ENCODE measurements at regions not wholly inside any gene's neighbourhood (a gene's known extent, or its start where the extent isn't known, plus 50 kb on each side); places are given as distances from the start of the nearest gene placed in this dataset.

DNA sequence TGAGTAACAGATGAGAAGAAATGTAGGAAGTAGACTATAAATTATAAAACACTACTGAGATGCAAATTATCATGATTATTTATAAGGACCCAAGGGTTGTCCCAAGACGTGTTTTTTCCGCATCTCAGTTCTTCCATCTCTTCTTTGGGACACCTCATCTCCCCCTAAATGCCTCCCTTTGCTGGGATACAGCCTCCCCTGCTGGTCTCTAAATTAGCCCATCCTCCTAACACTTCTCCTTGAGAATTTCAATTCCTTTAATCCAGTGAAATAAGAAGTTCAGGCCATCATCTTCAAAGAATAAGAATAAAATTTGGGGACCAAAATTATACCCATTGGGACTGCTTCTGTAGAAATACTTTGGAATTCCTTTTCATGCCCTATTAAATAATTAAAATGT lies 667.0 kb downstream of the BCL11B start:
- TF ChIP-seq RAD21 (conservative IDR thresholded peaks at IDR 0.05) (no peak), POLR2AphosphoS5 (IDR thresholded peaks at IDR 0.05) (no peak), EP300 (conservative IDR thresholded peaks at IDR 0.05; ENCODE audit: poor library complexity, severe bottlenecking) (no peak), EZH2 (IDR thresholded peaks at IDR 0.05; ENCODE audit: borderline replicate concordance, insufficient read depth, low read length, poor library complexity, severe bottlenecking) (no peak), CTCF (IDR thresholded peaks at IDR 0.05; ENCODE audit: poor library complexity, severe bottlenecking) (no peak), TAF1 (IDR thresholded peaks at IDR 0.05; ENCODE audit: low read depth) (no peak), SMC3 (conservative IDR thresholded peaks at IDR 0.05; ENCODE audit: poor library complexity) (no peak), MXI1 (conservative IDR thresholded peaks at IDR 0.05; ENCODE audit: poor library complexity, severe bottlenecking) (no peak)
- TF ChIP-seq, protein P1, sequence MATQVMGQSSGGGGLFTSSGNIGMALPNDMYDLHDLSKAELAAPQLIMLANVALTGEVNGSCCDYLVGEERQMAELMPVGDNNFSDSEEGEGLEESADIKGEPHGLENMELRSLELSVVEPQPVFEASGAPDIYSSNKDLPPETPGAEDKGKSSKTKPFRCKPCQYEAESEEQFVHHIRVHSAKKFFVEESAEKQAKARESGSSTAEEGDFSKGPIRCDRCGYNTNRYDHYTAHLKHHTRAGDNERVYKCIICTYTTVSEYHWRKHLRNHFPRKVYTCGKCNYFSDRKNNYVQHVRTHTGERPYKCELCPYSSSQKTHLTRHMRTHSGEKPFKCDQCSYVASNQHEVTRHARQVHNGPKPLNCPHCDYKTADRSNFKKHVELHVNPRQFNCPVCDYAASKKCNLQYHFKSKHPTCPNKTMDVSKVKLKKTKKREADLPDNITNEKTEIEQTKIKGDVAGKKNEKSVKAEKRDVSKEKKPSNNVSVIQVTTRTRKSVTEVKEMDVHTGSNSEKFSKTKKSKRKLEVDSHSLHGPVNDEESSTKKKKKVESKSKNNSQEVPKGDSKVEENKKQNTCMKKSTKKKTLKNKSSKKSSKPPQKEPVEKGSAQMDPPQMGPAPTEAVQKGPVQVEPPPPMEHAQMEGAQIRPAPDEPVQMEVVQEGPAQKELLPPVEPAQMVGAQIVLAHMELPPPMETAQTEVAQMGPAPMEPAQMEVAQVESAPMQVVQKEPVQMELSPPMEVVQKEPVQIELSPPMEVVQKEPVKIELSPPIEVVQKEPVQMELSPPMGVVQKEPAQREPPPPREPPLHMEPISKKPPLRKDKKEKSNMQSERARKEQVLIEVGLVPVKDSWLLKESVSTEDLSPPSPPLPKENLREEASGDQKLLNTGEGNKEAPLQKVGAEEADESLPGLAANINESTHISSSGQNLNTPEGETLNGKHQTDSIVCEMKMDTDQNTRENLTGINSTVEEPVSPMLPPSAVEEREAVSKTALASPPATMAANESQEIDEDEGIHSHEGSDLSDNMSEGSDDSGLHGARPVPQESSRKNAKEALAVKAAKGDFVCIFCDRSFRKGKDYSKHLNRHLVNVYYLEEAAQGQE (IDR thresholded peaks at IDR 0.05; ENCODE audit: borderline replicate concordance) = no peak
- no peaks in the 10 kb centered on the region for H3K9me3 ChIP-seq (ENCODE audit: low read length)
- H4K20me1 ChIP-seq (ENCODE audit: insufficient read depth) = no peaks in the 10 kb centered on the region

GRCh38 chr14:98606041-98606640 lies 665.9 kb downstream of the BCL11B start:
- H3K4me2 ChIP-seq (ENCODE audit: low read length) = no peak overlapping the region
- H3K4me3 ChIP-seq (ENCODE audit: low read length) = no peak overlapping the region
- H3K79me2 ChIP-seq (replicated peaks; ENCODE audit: insufficient read depth, low read length) = no peaks in the 10 kb centered on the region
- no peaks in the 10 kb centered on the region for H3K9me2 ChIP-seq (ENCODE audit: insufficient read depth, low read length)
- H3K27me3 ChIP-seq (ENCODE audit: insufficient read depth, low read depth, low read length) = no peaks in the 10 kb centered on the region
- H4K20me1 ChIP-seq (ENCODE audit: insufficient read depth) = no peaks in the 10 kb centered on the region
- no peaks in the 10 kb centered on the region for H3F3A ChIP-seq (ENCODE audit: insufficient read depth, low read length, poor library complexity, severe bottlenecking)
- no peak overlapping the region for H3K27ac ChIP-seq (ENCODE audit: low read length)
- H2AFZ ChIP-seq (ENCODE audit: low read depth, low read length) = no peak overlapping the region
- TF ChIP-seq, protein P1 (IDR thresholded peaks at IDR 0.05; ENCODE audit: borderline replicate concordance) = no peak
- TF ChIP-seq SMC3 (conservative IDR thresholded peaks at IDR 0.05; ENCODE audit: poor library complexity) = no peak
- TF ChIP-seq EZH2 (IDR thresholded peaks at IDR 0.05; ENCODE audit: borderline replicate concordance, insufficient read depth, low read length, poor library complexity, severe bottlenecking) = no peak
- TF ChIP-seq MXI1 (conservative IDR thresholded peaks at IDR 0.05; ENCODE audit: poor library complexity, severe bottlenecking) = no peak
- no peak for TF ChIP-seq RAD21 (conservative IDR thresholded peaks at IDR 0.05)
- TF ChIP-seq EP300 (conservative IDR thresholded peaks at IDR 0.05; ENCODE audit: poor library complexity, severe bottlenecking) = no peak
- no peak for TF ChIP-seq TAF1 (IDR thresholded peaks at IDR 0.05; ENCODE audit: low read depth)
- TF ChIP-seq POLR2AphosphoS5 (IDR thresholded peaks at IDR 0.05) = no peak
- TF ChIP-seq CTCF (IDR thresholded peaks at IDR 0.05; ENCODE audit: poor library complexity, severe bottlenecking) = no peak
- no peaks in the 10 kb centered on the region for H3K36me3 ChIP-seq (ENCODE audit: insufficient read depth, low read length)
- no peaks in the 10 kb centered on the region for H3K9me3 ChIP-seq (ENCODE audit: low read length)
- H3K9ac ChIP-seq (ENCODE audit: low read length) = no peak overlapping the region

More for the DNA sequence above, 667.0 kb downstream of the BCL11B start:
- no peak overlapping the region for H2AFZ ChIP-seq (ENCODE audit: low read depth, low read length)
- H3K9me2 ChIP-seq (ENCODE audit: insufficient read depth, low read length) = no peaks in the 10 kb centered on the region
- H3K27ac ChIP-seq (ENCODE audit: low read length) = no peak overlapping the region
- H3K4me3 ChIP-seq (ENCODE audit: low read length) = no peak overlapping the region
- H3K4me2 ChIP-seq (ENCODE audit: low read length) = no peak overlapping the region
- no peak overlapping the region for H3K9ac ChIP-seq (ENCODE audit: low read length)
- no peaks in the 10 kb centered on the region for H3K27me3 ChIP-seq (ENCODE audit: insufficient read depth, low read depth, low read length)
- H3F3A ChIP-seq (ENCODE audit: insufficient read depth, low read length, poor library complexity, severe bottlenecking) = no peaks in the 10 kb centered on the region
- H3K36me3 ChIP-seq (ENCODE audit: insufficient read depth, low read length) = no peaks in the 10 kb centered on the region
- H3K79me2 ChIP-seq (replicated peaks; ENCODE audit: insufficient read depth, low read length) = no peaks in the 10 kb centered on the region

Measured in neural cell (in vitro differentiated cells).